ENCODE measurements at regions not wholly inside any gene's neighbourhood (a gene's known extent, or its start where the extent isn't known, plus 50 kb on each side); places are given as distances from the start of the nearest gene placed in this dataset.

GRCh38 chr11:91822805-91823204, 401.8 kb upstream of the FAT3 start:
- H3K9me3 ChIP-seq (ENCODE audit: severe bottlenecking): no peaks in the 10 kb centered on the region
- H3K36me3 ChIP-seq: no peaks in the 10 kb centered on the region
- H3K4me3 ChIP-seq (ENCODE audit: low read depth, low read length): no peak overlapping the region
- DNase-seq: no peak
- H3K27ac ChIP-seq: no peak overlapping the region
- no peaks in the 10 kb centered on the region for H3K27me3 ChIP-seq (ENCODE audit: insufficient read depth, low read depth, severe bottlenecking)
- no peak for TF ChIP-seq CTCF (IDR thresholded peaks at IDR 0.05; ENCODE audit: low read depth, low read length)

- Histone ChIP-seq H3K36me3 (no peaks in the 10 kb centered on the region), H3K4me3 (ENCODE audit: low read depth, low read length) (no peak overlapping the region), H3K27ac (no peak overlapping the region), H3K27me3 (ENCODE audit: insufficient read depth, low read depth, severe bottlenecking) (no peaks in the 10 kb centered on the region), H3K9me3 (ENCODE audit: severe bottlenecking) (no peaks in the 10 kb centered on the region)
- DNase-seq: no peak
- no peak for TF ChIP-seq CTCF (IDR thresholded peaks at IDR 0.05; ENCODE audit: low read depth, low read length)
These were observed 403.9 kb upstream of the FAT3 start for GRCh38 chr11:91820709-91821108.

- DNase-seq: no peak
- no peaks in the 10 kb centered on the region for H3K9me3 ChIP-seq (ENCODE audit: severe bottlenecking)
- no peak for TF ChIP-seq CTCF (IDR thresholded peaks at IDR 0.05; ENCODE audit: low read depth, low read length)
- H3K27me3 ChIP-seq (ENCODE audit: insufficient read depth, low read depth, severe bottlenecking): no peaks in the 10 kb centered on the region
- H3K36me3 ChIP-seq: no peaks in the 10 kb centered on the region
- H3K27ac ChIP-seq: no peak overlapping the region
- no peak overlapping the region for H3K4me3 ChIP-seq (ENCODE audit: low read depth, low read length)
These were observed 404.8 kb upstream of the FAT3 start for GRCh38 chr11:91819777-91820176.

GRCh38 chr11:91819195-91819594, 405.4 kb upstream of the FAT3 start:
- no peaks in the 10 kb centered on the region for H3K9me3 ChIP-seq (ENCODE audit: severe bottlenecking)
- H3K36me3 ChIP-seq: no peaks in the 10 kb centered on the region
- no peak for TF ChIP-seq CTCF (IDR thresholded peaks at IDR 0.05; ENCODE audit: low read depth, low read length)
- no peaks in the 10 kb centered on the region for H3K27me3 ChIP-seq (ENCODE audit: insufficient read depth, low read depth, severe bottlenecking)
- no peak for DNase-seq
- no peak overlapping the region for H3K4me3 ChIP-seq (ENCODE audit: low read depth, low read length)
- no peak overlapping the region for H3K27ac ChIP-seq

GRCh38 chr11:91817996-91818395, 406.6 kb upstream of the FAT3 start:
- H3K36me3 ChIP-seq: no peaks in the 10 kb centered on the region
- no peaks in the 10 kb centered on the region for H3K27me3 ChIP-seq (ENCODE audit: insufficient read depth, low read depth, severe bottlenecking)
- no peak overlapping the region for H3K4me3 ChIP-seq (ENCODE audit: low read depth, low read length)
- TF ChIP-seq CTCF (IDR thresholded peaks at IDR 0.05; ENCODE audit: low read depth, low read length): no peak
- no peak for DNase-seq
- no peaks in the 10 kb centered on the region for H3K9me3 ChIP-seq (ENCODE audit: severe bottlenecking)
- no peak overlapping the region for H3K27ac ChIP-seq

- Histone ChIP-seq H3K27ac (no peak overlapping the region), H3K9me3 (ENCODE audit: severe bottlenecking) (no peaks in the 10 kb centered on the region), H3K36me3 (no peaks in the 10 kb centered on the region), H3K27me3 (ENCODE audit: insufficient read depth, low read depth, severe bottlenecking) (no peaks in the 10 kb centered on the region), H3K4me3 (ENCODE audit: low read depth, low read length) (no peak overlapping the region)
- TF ChIP-seq CTCF (IDR thresholded peaks at IDR 0.05; ENCODE audit: low read depth, low read length): no peak
- DNase-seq: no peak
These were observed 411.4 kb upstream of the FAT3 start for GRCh38 chr11:91813263-91813662.

Data from WERI-Rb-1 (cell line).